ENCODE measurements at regions not wholly inside any gene's neighbourhood (a gene's known extent, or its start where the extent isn't known, plus 50 kb on each side); places are given as distances from the start of the nearest gene placed in this dataset.

DNA sequence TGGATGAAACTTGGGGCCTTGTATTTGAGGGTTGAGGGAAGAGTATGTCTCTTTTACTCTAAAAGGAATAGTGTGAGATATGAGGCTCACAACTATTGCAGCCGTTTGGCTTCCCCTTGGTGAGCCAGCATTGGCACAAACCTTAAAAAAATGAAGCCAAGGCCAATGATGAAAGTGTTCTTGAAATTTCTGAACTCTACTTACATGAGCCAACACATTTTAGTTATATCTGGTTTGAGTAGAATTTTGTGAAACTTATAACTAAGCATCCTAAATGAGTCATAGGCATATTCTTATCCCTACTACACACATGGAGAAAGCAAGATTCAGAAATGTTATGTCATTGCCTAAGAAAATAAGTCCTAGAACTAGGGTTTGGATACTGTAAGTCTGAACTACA lies 55.3 kb upstream of the ACSS3 start:
- H3K4me3 ChIP-seq (ENCODE audit: low read depth in 1 of 3, low read length in 3 of 3): no peak overlapping the region
- FAIRE-seq: no peak
- no peak for DNase-seq
- H3K4me1 ChIP-seq (ENCODE audit: control insufficient read depth in 3 of 3, insufficient read depth in 2 of 3, low read depth in 1 of 3, low read length in 2 of 3): no peaks in the 10 kb centered on the region
- no peaks in the 10 kb centered on the region for H3K36me3 ChIP-seq (ENCODE audit: control insufficient read depth in 3 of 3, insufficient read depth in 2 of 3, low read depth in 1 of 3, low read length in 3 of 3)
- no peaks in the 10 kb centered on the region for H3K9me3 ChIP-seq (ENCODE audit: control insufficient read depth in 2 of 2, insufficient read depth in 1 of 2, low read depth in 1 of 2, low read length in 1 of 2)
- H3K27ac ChIP-seq (ENCODE audit: low read depth in 1 of 3, low read length in 2 of 3): no peak overlapping the region
- no peaks in the 10 kb centered on the region for H3K27me3 ChIP-seq (ENCODE audit: control insufficient read depth in 3 of 3, insufficient read depth in 3 of 3, low read length in 3 of 3)
- 49 to 70% (median 52%) methylated on average over 1 of the region's 1 CpG for WGBS, 3 donors

DNA sequence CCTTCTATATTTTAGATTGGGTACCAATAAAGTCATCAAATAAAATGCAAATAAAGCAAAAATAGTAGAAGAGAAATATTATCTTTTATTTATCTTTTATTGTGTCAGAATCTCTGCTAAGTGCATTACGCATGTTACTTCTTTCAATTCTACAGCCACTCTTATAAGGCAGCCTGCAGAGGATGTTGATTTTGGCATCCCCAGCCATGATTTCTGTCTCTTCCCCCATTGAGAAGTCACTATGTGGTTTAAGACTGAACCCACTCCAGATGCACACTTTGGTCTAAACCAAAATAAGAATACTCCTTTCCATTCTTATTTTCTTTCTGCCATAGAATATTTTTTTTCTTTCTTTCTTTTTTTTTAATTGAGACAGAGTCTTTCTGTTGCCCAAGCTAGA lies 56.0 kb upstream of the ACSS3 start:
- Histone ChIP-seq H3K4me3 (ENCODE audit: low read depth in 1 of 3, low read length in 3 of 3) (no peak overlapping the region), H3K27ac (ENCODE audit: low read depth in 1 of 3, low read length in 2 of 3) (no peak overlapping the region), H3K4me1 (ENCODE audit: control insufficient read depth in 3 of 3, insufficient read depth in 2 of 3, low read depth in 1 of 3, low read length in 2 of 3) (no peaks in the 10 kb centered on the region), H3K9me3 (ENCODE audit: control insufficient read depth in 2 of 2, insufficient read depth in 1 of 2, low read depth in 1 of 2, low read length in 1 of 2) (no peaks in the 10 kb centered on the region), H3K36me3 (ENCODE audit: control insufficient read depth in 3 of 3, insufficient read depth in 2 of 3, low read depth in 1 of 3, low read length in 3 of 3) (no peaks in the 10 kb centered on the region), H3K27me3 (ENCODE audit: control insufficient read depth in 3 of 3, insufficient read depth in 3 of 3, low read length in 3 of 3) (no peaks in the 10 kb centered on the region)
- no peak for FAIRE-seq
- DNase-seq: no peak
- 73 to 93% (median 92%) methylated on average over 1 of the region's 1 CpG for WGBS, 3 donors

DNA sequence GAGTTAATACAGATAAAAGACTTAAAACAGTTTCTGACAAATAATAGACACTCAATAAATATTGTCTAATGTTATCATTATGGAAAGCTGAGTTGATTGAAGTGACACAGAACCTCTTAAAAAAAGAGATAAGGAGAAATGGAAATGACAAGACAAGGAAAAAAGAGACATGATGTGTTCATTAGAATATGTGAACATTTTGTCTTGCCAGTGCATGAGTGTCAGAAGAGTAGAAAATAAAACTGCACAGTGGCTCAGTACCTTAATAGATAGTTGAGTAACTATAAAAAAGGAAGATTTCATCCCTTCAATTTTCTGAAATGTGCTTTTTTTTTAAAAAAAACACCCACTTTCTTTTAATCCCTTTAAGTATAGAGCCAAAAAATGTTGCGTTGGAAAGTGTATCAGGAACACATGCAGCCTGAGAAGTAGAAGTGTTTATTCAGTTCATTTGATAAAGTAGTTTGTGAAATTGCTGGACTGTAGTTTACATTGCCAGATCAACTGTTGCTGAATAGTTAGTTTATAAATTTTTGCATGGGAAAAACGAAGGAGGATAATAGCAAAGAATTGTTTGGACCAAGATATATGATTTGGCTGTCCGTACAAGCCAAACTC lies 56.6 kb upstream of the ACSS3 start:
- FAIRE-seq (no peak), DNase-seq (no peak)
- no peaks in the 10 kb centered on the region for H3K27me3 ChIP-seq (ENCODE audit: control insufficient read depth in 3 of 3, insufficient read depth in 3 of 3, low read length in 3 of 3)
- no peaks in the 10 kb centered on the region for H3K4me1 ChIP-seq (ENCODE audit: control insufficient read depth in 3 of 3, insufficient read depth in 2 of 3, low read depth in 1 of 3, low read length in 2 of 3)
- 45 to 55% (median 50%) methylated on average over 3 of the region's 3 CpGs for WGBS, 3 donors
- no peaks in the 10 kb centered on the region for H3K9me3 ChIP-seq (ENCODE audit: control insufficient read depth in 2 of 2, insufficient read depth in 1 of 2, low read depth in 1 of 2, low read length in 1 of 2)
- H3K4me3 ChIP-seq (ENCODE audit: low read depth in 1 of 3, low read length in 3 of 3): no peak overlapping the region
- H3K27ac ChIP-seq (ENCODE audit: low read depth in 1 of 3, low read length in 2 of 3): no peak overlapping the region
- H3K36me3 ChIP-seq (ENCODE audit: control insufficient read depth in 3 of 3, insufficient read depth in 2 of 3, low read depth in 1 of 3, low read length in 3 of 3): no peaks in the 10 kb centered on the region

DNA sequence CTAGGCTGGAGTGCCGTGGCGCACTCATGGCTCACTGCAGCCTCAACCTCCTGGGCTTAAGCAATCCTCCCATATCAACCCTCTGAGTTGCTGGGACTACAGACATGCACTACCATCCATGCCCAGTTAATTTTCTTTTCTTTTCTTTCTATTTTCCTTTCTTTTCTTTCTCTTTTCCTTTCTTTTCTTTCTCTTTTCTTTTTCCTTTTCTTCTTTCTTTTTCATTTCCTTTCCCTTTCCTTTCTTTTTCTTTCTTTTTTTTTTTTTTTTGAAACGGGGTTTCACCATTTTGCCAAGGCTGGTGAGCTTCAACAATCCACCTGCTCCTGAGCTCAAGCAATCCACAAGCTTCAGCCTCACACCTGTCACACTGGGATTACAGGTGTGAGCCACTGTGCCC lies 60.1 kb upstream of the ACSS3 start:
- Histone ChIP-seq H3K4me3 (ENCODE audit: low read depth in 1 of 3, low read length in 3 of 3) (no peak overlapping the region), H3K27ac (ENCODE audit: low read depth in 1 of 3, low read length in 2 of 3) (no peak overlapping the region), H3K36me3 (ENCODE audit: control insufficient read depth in 3 of 3, insufficient read depth in 2 of 3, low read depth in 1 of 3, low read length in 3 of 3) (no peaks in the 10 kb centered on the region), H3K9me3 (ENCODE audit: control insufficient read depth in 2 of 2, insufficient read depth in 1 of 2, low read depth in 1 of 2, low read length in 1 of 2) (no peaks in the 10 kb centered on the region), H3K27me3 (ENCODE audit: control insufficient read depth in 3 of 3, insufficient read depth in 3 of 3, low read length in 3 of 3) (no peaks in the 10 kb centered on the region), H3K4me1 (ENCODE audit: control insufficient read depth in 3 of 3, insufficient read depth in 2 of 3, low read depth in 1 of 3, low read length in 2 of 3) (no peaks in the 10 kb centered on the region)
- 78 to 87% (median 78%) methylated on average over 3 of the region's 3 CpGs for WGBS, 3 donors
- DNase-seq (no peak), FAIRE-seq (no peak)

DNA sequence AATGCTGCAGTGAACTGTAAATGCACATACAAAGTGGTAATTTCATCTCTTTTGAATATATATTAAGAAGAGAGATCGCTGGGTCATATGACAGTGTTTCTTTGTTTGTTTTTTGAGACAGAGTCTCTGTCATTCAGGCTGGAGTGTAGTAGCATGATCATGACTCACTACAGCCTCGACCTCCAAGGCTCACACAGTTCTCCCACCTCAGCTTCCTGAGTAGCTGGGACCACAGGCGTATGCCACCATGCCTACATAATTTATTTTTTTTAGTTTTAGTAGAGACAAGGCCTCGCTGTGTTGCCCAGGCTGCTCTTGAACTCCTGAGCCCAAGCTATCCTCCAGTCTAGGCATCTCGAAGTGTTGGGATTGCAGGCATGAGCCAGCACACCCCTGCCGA lies 62.4 kb upstream of the ACSS3 start:
- H3K27ac ChIP-seq (ENCODE audit: low read depth in 1 of 3, low read length in 2 of 3): no peak overlapping the region
- no peak overlapping the region for H3K4me3 ChIP-seq (ENCODE audit: low read depth in 1 of 3, low read length in 3 of 3)
- FAIRE-seq: no peak
- H3K9me3 ChIP-seq (ENCODE audit: control insufficient read depth in 2 of 2, insufficient read depth in 1 of 2, low read depth in 1 of 2, low read length in 1 of 2): no peaks in the 10 kb centered on the region
- no peaks in the 10 kb centered on the region for H3K36me3 ChIP-seq (ENCODE audit: control insufficient read depth in 3 of 3, insufficient read depth in 2 of 3, low read depth in 1 of 3, low read length in 3 of 3)
- H3K4me1 ChIP-seq (ENCODE audit: control insufficient read depth in 3 of 3, insufficient read depth in 2 of 3, low read depth in 1 of 3, low read length in 2 of 3): no peaks in the 10 kb centered on the region
- 67 to 75% (median 69%) methylated on average over 6 of the region's 6 CpGs for WGBS, 3 donors
- DNase-seq: no peak
- no peaks in the 10 kb centered on the region for H3K27me3 ChIP-seq (ENCODE audit: control insufficient read depth in 3 of 3, insufficient read depth in 3 of 3, low read length in 3 of 3)

DNA sequence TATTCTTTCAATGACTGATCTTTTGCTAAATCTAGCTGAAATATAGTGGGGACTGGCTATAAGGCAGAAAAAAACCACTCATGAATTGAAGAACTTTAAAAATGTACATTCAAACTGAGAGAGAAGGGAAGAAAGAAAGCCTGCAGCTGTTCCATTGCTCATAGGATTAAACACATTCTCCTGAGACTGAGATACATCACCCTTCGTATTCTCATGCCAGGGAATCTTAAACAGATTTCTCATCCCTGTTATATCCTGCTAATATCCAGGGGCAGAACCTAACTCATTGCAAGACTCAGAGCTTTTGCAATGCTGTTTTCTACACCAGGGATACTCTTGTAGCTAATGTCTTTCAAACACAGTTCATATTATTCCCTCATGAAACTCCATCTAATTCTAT lies 67.2 kb upstream of the ACSS3 start:
- H3K27me3 ChIP-seq (ENCODE audit: control insufficient read depth in 3 of 3, insufficient read depth in 3 of 3, low read length in 3 of 3): no peaks in the 10 kb centered on the region
- no peaks in the 10 kb centered on the region for H3K9me3 ChIP-seq (ENCODE audit: control insufficient read depth in 2 of 2, insufficient read depth in 1 of 2, low read depth in 1 of 2, low read length in 1 of 2)
- H3K4me3 ChIP-seq (ENCODE audit: low read depth in 1 of 3, low read length in 3 of 3): no peak overlapping the region
- no peaks in the 10 kb centered on the region for H3K4me1 ChIP-seq (ENCODE audit: control insufficient read depth in 3 of 3, insufficient read depth in 2 of 3, low read depth in 1 of 3, low read length in 2 of 3)
- DNase-seq (no peak), FAIRE-seq (no peak)
- H3K27ac ChIP-seq (ENCODE audit: low read depth in 1 of 3, low read length in 2 of 3): no peak overlapping the region
- H3K36me3 ChIP-seq (ENCODE audit: control insufficient read depth in 3 of 3, insufficient read depth in 2 of 3, low read depth in 1 of 3, low read length in 3 of 3): no peaks in the 10 kb centered on the region
- WGBS, 3 donors: 54 to 78% (median 58%) methylated on average over 1 of the region's 1 CpG

DNA sequence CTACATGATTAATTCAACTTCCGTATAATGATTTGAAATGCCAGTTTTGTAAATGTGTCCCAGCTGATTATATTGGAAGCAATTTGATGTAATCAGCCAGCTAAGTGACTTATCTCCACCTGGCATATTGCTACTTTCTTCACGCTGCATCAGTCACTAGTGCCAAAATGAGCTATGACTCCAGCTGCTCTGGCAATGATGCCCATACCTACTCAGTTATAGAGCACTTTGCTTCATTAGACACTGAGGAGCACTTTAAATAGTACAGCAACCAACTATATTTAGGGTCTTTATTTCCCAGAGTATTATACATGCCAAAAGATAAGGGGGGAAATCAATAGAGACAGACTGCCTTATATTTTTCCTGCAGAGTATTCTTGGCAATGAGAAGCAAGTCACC lies 67.9 kb upstream of the LIN7A start:
- no peak overlapping the region for H3K4me3 ChIP-seq (ENCODE audit: low read depth in 1 of 3, low read length in 3 of 3)
- H3K36me3 ChIP-seq (ENCODE audit: control insufficient read depth in 3 of 3, insufficient read depth in 2 of 3, low read depth in 1 of 3, low read length in 3 of 3): no peaks in the 10 kb centered on the region
- H3K27me3 ChIP-seq (ENCODE audit: control insufficient read depth in 3 of 3, insufficient read depth in 3 of 3, low read length in 3 of 3): no peaks in the 10 kb centered on the region
- H3K9me3 ChIP-seq (ENCODE audit: control insufficient read depth in 2 of 2, insufficient read depth in 1 of 2, low read depth in 1 of 2, low read length in 1 of 2): no peaks in the 10 kb centered on the region
- no peak for FAIRE-seq
- 57 to 88% (median 73%) methylated on average over 2 of the region's 2 CpGs for WGBS, 3 donors
- no peaks in the 10 kb centered on the region for H3K4me1 ChIP-seq (ENCODE audit: control insufficient read depth in 3 of 3, insufficient read depth in 2 of 3, low read depth in 1 of 3, low read length in 2 of 3)
- H3K27ac ChIP-seq (ENCODE audit: low read depth in 1 of 3, low read length in 2 of 3): no peak overlapping the region
- DNase-seq: no peak

DNA sequence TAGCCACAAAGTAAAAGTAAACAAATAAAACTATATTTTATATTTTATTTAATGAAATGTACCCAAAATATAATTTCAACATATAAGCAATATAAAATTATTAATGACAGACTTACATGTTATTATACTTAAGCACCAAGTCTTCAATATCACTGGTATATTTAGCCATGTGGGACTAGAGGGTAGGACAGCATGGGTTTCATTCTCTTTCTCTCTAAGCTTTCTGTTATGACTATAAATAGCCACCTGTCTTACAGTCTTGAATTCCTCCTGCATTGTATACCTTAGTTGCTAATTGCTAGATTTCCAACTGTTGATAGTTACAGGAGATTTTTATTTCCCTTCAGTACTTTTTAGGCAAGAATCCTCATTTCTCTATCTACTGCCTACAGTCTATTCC lies 63.1 kb upstream of the LIN7A start:
- Histone ChIP-seq H3K27me3 (ENCODE audit: control insufficient read depth in 3 of 3, insufficient read depth in 3 of 3, low read length in 3 of 3) (no peaks in the 10 kb centered on the region), H3K4me1 (ENCODE audit: control insufficient read depth in 3 of 3, insufficient read depth in 2 of 3, low read depth in 1 of 3, low read length in 2 of 3) (no peaks in the 10 kb centered on the region), H3K36me3 (ENCODE audit: control insufficient read depth in 3 of 3, insufficient read depth in 2 of 3, low read depth in 1 of 3, low read length in 3 of 3) (no peaks in the 10 kb centered on the region), H3K27ac (ENCODE audit: low read depth in 1 of 3, low read length in 2 of 3) (no peak overlapping the region), H3K4me3 (ENCODE audit: low read depth in 1 of 3, low read length in 3 of 3) (no peak overlapping the region), H3K9me3 (ENCODE audit: control insufficient read depth in 2 of 2, insufficient read depth in 1 of 2, low read depth in 1 of 2, low read length in 1 of 2) (no peaks in the 10 kb centered on the region)
- no peak for FAIRE-seq
- no peak for DNase-seq

DNA sequence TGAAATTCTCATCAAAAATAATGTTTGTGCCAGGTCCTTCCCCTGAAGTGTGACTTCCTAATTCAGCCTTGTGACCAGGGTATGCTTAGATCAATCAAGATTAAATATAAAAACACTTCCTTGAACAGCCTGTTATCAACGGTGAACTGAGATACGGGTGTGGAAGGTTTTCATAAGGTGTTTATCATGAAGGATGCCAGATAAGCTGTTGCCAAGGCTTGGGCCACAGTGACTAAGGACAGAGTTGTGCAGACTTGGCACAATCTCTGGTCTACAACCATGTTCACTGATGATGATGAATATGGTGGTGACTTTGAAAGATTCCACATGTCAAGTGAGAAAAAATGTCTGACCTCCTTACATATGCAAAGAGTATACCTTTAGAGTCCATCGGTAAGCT lies 51.3 kb upstream of the LIN7A start:
- Histone ChIP-seq H3K4me3 (ENCODE audit: low read depth in 1 of 3, low read length in 3 of 3) (no peak overlapping the region), H3K36me3 (ENCODE audit: control insufficient read depth in 3 of 3, insufficient read depth in 2 of 3, low read depth in 1 of 3, low read length in 3 of 3) (no peaks in the 10 kb centered on the region), H3K4me1 (ENCODE audit: control insufficient read depth in 3 of 3, insufficient read depth in 2 of 3, low read depth in 1 of 3, low read length in 2 of 3) (no peaks in the 10 kb centered on the region), H3K27me3 (ENCODE audit: control insufficient read depth in 3 of 3, insufficient read depth in 3 of 3, low read length in 3 of 3) (no peaks in the 10 kb centered on the region), H3K9me3 (ENCODE audit: control insufficient read depth in 2 of 2, insufficient read depth in 1 of 2, low read depth in 1 of 2, low read length in 1 of 2) (no peaks in the 10 kb centered on the region), H3K27ac (ENCODE audit: low read depth in 1 of 3, low read length in 2 of 3) (no peak overlapping the region)
- no peak for FAIRE-seq
- WGBS, 3 donors: 36 to 65% (median 40%) methylated on average over 3 of the region's 3 CpGs
- peak in 1 of 2 donors; percentile 25 for DNase-seq
